ENCODE measurements at regions not wholly inside any gene's neighbourhood (a gene's known extent, or its start where the extent isn't known, plus 50 kb on each side); places are given as distances from the start of the nearest gene placed in this dataset.

- peaks cover 0 to 7% (median 2%) of the 10 kb centered on the region in 4 donors for H3K4me1 ChIP-seq
- H3K27me3 ChIP-seq: no peaks in the 10 kb centered on the region
- TF ChIP-seq POLR2A (IDR thresholded peaks at IDR 0.05; ENCODE audit: low read depth) (no peak), EP300 (IDR thresholded peaks at IDR 0.05) (no peak), POLR2AphosphoS5 (IDR thresholded peaks at IDR 0.05) (no peak)
- TF ChIP-seq, protein P1, sequence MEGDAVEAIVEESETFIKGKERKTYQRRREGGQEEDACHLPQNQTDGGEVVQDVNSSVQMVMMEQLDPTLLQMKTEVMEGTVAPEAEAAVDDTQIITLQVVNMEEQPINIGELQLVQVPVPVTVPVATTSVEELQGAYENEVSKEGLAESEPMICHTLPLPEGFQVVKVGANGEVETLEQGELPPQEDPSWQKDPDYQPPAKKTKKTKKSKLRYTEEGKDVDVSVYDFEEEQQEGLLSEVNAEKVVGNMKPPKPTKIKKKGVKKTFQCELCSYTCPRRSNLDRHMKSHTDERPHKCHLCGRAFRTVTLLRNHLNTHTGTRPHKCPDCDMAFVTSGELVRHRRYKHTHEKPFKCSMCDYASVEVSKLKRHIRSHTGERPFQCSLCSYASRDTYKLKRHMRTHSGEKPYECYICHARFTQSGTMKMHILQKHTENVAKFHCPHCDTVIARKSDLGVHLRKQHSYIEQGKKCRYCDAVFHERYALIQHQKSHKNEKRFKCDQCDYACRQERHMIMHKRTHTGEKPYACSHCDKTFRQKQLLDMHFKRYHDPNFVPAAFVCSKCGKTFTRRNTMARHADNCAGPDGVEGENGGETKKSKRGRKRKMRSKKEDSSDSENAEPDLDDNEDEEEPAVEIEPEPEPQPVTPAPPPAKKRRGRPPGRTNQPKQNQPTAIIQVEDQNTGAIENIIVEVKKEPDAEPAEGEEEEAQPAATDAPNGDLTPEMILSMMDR (IDR thresholded peaks at IDR 0.05): no peak
- H3K9me3 ChIP-seq: no peaks in the 10 kb centered on the region
- H3K36me3 ChIP-seq: no peaks in the 10 kb centered on the region
- intact Hi-C loops (cut with DNase I): no loop called here
- 92% methylated on average over 3 of the region's 3 CpGs for WGBS
- DNase-seq (ENCODE audit: extremely low spot score): peak; percentile 8
- no peak overlapping the region for H3K27ac ChIP-seq (replicated peaks in 1 of 4)
- no peak overlapping the region for H3K4me3 ChIP-seq
Measured at GRCh38 chr12:105910030-105910429, 228.7 kb downstream of the NUAK1 start.

DNA sequence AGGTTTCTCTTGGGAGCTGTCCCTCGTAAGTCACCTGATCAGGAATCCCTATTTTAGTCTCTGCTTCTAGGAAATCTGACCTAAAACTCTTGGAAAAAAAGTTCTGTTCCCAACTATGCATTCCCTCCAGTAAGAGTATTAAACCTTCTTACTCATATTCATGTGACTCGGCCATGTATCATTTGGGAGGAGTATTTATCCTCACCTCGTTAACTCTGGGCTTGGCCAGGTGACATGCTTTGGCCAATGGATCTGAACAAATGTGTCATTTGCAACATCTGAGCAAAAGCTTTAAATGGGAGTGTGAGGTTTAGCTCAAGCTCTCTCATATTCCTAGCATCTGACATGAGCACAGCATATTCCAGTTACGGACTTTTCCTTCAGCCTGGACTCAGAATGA is 226.8 kb downstream of the NUAK1 start:
- Histone ChIP-seq H3K9me3 (no peaks in the 10 kb centered on the region), H3K27ac (replicated peaks in 1 of 4) (no peak overlapping the region), H3K4me3 (no peak overlapping the region), H3K27me3 (no peaks in the 10 kb centered on the region), H3K36me3 (no peaks in the 10 kb centered on the region), H3K4me1 (peaks cover 0 to 7% (median 2%) of the 10 kb centered on the region in 4 donors)
- TF ChIP-seq EP300 (IDR thresholded peaks at IDR 0.05): no peak
- TF ChIP-seq POLR2A (IDR thresholded peaks at IDR 0.05; ENCODE audit: low read depth): no peak
- TF ChIP-seq, protein P1 (IDR thresholded peaks at IDR 0.05): no peak
- TF ChIP-seq POLR2AphosphoS5 (IDR thresholded peaks at IDR 0.05): no peak
- 93% methylated on average over 4 of the region's 4 CpGs for WGBS
- intact Hi-C loops (cut with DNase I): no loop called here
- no peak for DNase-seq (ENCODE audit: extremely low spot score)

DNA sequence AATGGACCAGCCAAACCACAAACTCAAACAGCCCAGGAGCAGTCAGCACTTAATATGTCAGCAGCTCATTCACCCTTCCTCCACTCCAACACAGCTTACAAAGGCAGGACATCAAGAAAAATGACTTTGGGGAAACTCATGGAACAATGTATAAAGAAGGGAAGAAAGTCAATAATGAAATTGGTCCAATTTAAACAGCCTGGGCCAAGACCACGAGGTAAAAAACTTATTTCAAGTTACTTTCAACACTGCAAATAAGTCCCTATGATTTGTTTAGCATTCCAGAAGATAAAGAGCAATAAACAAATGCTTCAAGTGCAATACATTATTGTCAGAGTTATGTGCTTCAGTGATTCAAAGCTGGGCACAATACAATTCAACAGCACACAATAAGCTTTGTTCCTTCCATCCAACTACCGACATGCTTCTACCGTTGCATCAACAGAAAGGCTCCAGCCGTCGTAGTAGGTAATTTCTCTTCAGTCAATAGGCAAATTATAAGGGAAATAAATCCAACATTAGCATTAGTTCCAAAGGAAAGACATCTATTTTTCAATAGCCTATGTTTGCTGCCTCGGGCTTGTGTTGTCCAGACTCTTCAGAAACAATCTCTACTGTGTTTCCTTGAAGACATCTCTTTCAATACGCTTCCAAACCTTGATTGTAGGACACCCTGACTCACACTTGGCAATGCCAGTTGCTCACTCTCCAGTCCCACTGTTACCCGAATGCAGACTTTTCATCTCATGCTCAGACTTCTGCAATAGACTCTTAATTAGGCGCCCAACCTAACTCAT is 225.7 kb downstream of the NUAK1 start:
- no peak for DNase-seq (ENCODE audit: extremely low spot score)
- Histone ChIP-seq H3K36me3 (no peaks in the 10 kb centered on the region), H3K27ac (replicated peaks in 1 of 4) (no peak overlapping the region), H3K4me1 (peaks cover 0 to 7% (median 2%) of the 10 kb centered on the region in 4 donors), H3K4me3 (no peak overlapping the region), H3K27me3 (no peaks in the 10 kb centered on the region), H3K9me3 (no peaks in the 10 kb centered on the region)
- no peak for TF ChIP-seq POLR2A (IDR thresholded peaks at IDR 0.05; ENCODE audit: low read depth)
- TF ChIP-seq, protein P1 (IDR thresholded peaks at IDR 0.05): no peak
- no peak for TF ChIP-seq POLR2AphosphoS5 (IDR thresholded peaks at IDR 0.05)
- no peak for TF ChIP-seq EP300 (IDR thresholded peaks at IDR 0.05)
- intact Hi-C loops (cut with DNase I): no loop called here
- WGBS: 39% methylated on average over 9 of the region's 9 CpGs

- TF ChIP-seq, protein P1 (IDR thresholded peaks at IDR 0.05): no peak
- TF ChIP-seq POLR2A (IDR thresholded peaks at IDR 0.05; ENCODE audit: low read depth): no peak
- TF ChIP-seq EP300 (IDR thresholded peaks at IDR 0.05): no peak
- TF ChIP-seq POLR2AphosphoS5 (IDR thresholded peaks at IDR 0.05): no peak
- intact Hi-C loops (cut with DNase I): no loop called here
- DNase-seq (ENCODE audit: extremely low spot score): no peak
- 87% methylated on average over 3 of the region's 3 CpGs for WGBS
- Histone ChIP-seq H3K4me3 (no peak overlapping the region), H3K27ac (replicated peaks in 1 of 4) (no peak overlapping the region), H3K9me3 (no peaks in the 10 kb centered on the region), H3K36me3 (no peaks in the 10 kb centered on the region), H3K4me1 (peaks cover 0 to 7% (median 2%) of the 10 kb centered on the region in 4 donors), H3K27me3 (no peaks in the 10 kb centered on the region)
Measured at GRCh38 chr12:105915997-105916759, 222.6 kb downstream of the NUAK1 start.

Measured in esophagus muscularis mucosa (tissue), 4 donors.